Stimulated activated CD4-positive, alpha-beta T cell treated with anti-CD3 and anti-CD28 coated beads, Interleukin-4, amount 100 ng/mL, for 48 hours (primary cell): ENCODE measurements at regions not wholly inside any gene's neighbourhood (a gene's known extent, or its start where the extent isn't known, plus 50 kb on each side); places are given as distances from the start of the nearest gene placed in this dataset.

Experiments
- DNase-seq, 2 donors: peaks; one replicate each; pipeline ENCODE4 v3.0.0-alpha.2; 2020; ENCODE audit warnings: low read depth in 2 of 2

- no peak for DNase-seq
Observed at GRCh38 chr11:123304828-123305466, 109.9 kb upstream of the CLMP start.

GRCh38 chr11:123303924-123304323 is 108.9 kb upstream of the CLMP start:
- DNase-seq: no peak

DNA sequence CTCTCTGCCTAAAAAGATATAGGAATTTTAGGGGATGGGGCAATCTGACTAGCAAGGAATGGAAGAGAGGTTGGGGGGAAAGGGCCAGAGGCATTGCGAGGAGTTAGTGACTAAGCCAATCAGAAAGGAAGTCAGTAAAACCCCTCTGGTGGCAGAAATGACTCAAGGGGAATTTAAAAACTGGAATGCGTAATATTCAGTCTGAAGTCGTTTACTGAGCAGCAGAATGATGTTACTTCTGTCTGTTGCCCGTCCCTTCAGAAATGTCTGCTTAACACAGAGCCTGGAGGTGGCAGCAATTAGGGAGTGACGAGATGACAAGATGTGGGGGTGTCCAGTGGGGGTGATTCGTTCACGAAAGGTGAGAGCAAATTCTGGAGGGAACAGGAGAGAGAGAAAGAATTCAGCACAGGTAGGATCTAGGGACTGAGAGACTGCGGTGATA is 107.7 kb upstream of the CLMP start:
- DNase-seq: peak in 1 of 2 donors; percentile 23

DNA sequence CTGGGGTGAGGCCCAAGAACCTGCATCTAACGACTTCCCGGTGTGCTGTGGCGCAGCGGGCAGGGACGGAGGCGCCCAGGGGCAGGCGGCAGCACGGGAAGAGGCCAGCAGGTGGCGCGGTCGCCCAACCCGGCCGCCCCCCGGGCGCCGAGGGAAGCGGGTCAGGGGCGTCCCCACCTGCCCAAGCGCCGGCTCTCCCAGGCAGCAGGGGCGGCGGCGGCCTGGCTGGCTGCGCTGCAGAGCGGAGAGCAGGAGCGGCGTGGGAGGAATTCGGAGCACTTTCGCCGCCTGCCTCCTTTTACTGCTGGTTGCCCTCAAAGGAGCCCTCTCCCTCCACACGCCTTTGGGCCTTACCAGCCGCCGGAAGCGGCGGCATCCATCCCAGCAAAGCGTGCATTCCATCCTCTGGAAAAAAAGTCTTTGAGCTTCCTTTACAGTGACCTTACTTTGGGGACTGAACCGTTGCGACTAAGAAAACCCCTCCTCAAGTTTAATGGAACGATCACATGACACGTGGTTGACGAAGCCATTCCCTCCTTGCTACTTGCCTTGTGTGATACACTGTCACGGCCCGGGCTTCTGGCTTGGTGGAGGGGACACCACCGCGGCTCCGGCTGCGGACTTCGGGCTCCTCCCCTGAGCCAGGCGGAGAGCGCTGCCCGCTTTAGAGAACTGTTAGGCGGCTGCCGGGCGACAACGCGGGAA is 106.8 kb upstream of the CLMP start:
- peak; percentile 68 to 69 for DNase-seq

DNA sequence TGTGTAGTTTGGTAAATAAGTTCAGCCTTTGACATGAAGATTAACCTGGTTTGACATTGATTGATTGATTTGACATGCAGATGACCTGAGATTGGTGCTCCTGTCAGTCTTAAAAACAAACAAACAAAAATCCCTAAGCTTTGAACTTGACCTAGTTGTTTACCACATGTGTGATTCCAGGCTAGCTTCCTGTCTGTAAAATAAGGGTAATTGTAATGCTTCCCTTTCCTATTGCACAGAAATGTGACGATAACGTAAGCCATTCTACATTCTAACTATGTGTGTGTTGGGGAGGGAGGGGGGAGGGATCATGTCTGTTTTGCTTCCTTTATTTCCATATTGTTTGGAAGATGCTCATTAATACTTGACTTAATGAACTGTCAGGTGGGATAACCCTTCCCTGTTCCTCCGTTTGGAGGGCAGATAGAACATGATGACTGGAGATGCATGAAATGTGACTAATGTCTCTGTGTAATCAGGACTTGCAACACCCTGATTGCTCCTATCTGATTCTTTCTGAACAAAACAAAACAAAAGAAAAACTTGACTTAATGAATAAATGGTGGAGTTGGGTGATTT is 106.1 kb upstream of the CLMP start:
- DNase-seq: no peak

DNA sequence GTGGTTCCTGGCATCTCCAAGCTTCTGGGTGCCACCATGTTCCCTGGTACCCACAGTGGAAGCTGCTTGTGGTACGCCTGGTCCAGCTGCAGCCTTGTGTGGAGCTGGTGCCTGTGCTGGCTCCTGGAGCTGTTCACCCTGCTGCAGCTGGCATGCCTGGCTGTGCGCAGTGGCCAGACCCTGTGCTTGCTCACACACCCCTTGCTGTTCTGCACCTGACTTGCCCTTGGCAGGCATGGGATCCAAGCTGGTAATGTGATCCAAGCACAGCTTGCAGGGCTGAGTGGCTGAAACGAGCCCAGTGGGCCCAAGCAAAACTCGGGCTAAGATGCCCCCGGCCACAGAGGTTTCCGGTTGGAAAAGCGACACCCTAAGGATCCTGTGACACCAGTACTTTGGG is 104.7 kb upstream of the CLMP start:
- DNase-seq: no peak

GRCh38 chr11:123298488-123299447 is 103.7 kb upstream of the CLMP start:
- no peak for DNase-seq

- DNase-seq: no peak
Observed at GRCh38 chr11:123292647-123293046, 97.6 kb upstream of the CLMP start.

DNA sequence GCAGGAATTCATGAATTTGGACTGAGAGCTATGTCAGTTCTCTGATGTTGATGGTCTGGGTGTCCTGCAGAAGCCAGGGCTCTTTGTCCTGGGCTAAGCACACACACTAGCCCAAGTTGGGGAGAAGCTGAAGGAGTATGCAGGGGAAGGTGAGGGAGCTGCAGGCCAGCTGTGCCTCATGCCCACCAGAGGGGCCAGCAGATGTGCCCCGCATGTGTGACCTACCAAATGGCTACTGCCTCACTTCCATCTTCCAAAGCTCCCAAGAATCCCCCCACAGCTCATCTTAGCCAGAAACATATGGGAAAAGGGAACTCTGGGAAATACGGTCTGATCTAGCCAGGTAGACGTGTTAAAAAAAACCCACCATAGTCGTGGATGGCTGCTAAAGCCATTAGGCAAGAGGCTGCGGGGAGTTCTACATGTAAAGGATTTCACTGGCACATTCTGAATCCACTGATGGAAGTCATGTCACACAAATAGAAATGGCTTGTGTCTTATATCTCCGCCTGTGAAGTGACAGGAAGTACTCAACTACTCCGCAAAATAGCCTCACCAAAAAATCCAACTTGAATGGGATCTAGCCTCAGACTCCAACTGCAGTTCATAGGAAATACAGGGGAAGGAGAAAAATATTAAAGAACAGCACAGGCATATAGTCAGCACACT is 96.3 kb upstream of the CLMP start:
- DNase-seq: no peak

DNA sequence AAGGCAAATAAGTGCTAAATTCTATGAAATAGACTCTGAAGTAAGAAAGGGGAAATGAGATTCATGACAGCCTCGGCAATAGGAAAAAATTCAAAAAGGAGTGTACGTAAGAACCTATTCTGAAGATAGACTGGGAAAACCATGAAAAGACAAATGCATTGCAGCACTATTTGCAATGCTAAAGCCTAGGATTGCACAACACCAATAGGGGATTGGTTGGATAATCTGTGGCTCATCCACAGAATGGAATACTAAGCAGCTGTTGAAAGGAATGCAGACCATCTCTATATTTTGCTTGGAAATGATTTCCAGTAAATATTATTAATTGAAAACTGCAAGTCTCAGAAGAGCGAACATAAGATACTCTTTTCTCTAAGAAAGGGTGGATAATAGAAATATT is 91.7 kb upstream of the CLMP start:
- no peak for DNase-seq

DNA sequence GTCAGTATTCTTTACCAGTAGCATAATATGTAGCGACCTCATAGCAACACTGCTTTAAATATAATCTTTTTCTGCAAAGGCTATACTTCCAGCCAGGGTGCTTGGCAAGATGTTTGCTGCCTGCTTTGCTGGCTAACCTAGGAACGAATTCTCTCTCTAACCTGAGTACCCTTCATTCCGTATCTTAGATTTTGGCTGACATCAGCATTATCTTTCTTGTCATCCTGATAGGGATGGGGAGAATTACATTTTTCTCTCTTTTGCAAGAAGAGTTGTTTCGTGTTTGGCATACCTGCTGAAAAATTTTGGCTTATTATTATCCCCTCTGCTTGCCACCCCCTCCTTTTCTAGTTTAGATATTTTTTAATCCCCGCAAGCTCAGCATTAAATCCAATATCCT is 91.2 kb upstream of the CLMP start:
- DNase-seq: no peak

- DNase-seq: no peak
Observed at GRCh38 chr11:123284454-123284853, 89.4 kb upstream of the CLMP start.

- no peak for DNase-seq
Observed at GRCh38 chr11:123282597-123282996, 87.5 kb upstream of the CLMP start.

DNA sequence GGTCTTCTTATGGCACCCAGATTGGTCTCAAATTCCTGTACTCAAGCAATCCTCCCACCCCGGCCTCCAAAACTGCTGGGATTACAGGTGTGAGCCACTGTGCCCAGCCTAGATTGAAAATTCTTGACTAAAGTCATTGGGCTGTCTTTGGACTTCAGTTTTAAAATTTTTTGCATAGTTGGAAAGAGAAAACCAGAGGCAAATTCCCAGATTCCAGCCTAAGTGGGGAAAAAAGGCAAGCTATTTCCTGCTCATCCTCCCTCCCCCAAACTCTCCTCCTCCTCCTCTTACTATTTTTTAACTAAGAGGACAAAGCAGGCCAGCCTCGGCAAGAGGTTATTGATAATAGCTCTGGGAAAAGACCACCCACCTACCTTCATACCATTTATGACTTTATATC is 78.6 kb upstream of the CLMP start:
- no peak for DNase-seq

GRCh38 chr11:123272565-123272964 is 77.5 kb upstream of the CLMP start:
- DNase-seq: no peak

DNA sequence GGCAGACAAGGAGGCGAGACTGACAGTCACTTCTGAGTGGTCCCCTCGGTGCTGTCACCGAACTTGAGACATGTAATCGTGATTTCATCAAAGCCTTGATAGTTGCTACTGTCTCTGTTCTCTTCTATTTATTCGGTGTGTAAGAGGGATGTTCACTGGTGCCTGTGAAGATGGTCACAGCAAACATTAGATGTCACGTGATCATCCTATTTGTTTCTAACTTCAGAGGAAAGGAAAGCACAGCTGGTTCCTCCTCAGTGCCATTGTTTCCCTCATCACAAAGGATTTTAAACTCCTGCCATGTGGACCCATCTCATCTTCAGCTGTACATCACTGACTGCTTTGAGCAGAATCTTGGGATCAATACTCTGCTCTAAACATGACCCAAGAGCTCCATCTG is 73.1 kb upstream of the CLMP start:
- no peak for DNase-seq

DNA sequence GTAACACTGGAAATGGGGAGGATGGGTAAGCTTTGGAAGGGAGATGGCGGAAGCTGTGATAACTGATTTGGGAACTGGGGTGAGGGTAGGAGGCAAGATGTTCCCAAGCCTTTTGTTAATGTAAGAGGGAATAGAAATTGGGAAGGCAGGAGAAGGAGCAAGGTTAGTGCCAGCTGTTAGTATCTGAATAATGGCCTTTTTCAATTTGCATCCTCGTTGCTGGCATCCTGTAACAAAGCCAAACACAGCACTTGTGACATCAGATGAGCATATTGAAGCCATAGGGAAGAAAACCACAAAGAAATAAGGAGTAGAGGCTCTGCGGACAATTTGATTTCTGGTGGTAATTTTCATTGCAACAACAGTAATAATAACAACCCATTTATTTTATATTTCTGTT is 70.9 kb upstream of the CLMP start:
- no peak for DNase-seq

- no peak for DNase-seq
Observed at GRCh38 chr11:123264431-123264780, 69.4 kb upstream of the CLMP start.

DNA sequence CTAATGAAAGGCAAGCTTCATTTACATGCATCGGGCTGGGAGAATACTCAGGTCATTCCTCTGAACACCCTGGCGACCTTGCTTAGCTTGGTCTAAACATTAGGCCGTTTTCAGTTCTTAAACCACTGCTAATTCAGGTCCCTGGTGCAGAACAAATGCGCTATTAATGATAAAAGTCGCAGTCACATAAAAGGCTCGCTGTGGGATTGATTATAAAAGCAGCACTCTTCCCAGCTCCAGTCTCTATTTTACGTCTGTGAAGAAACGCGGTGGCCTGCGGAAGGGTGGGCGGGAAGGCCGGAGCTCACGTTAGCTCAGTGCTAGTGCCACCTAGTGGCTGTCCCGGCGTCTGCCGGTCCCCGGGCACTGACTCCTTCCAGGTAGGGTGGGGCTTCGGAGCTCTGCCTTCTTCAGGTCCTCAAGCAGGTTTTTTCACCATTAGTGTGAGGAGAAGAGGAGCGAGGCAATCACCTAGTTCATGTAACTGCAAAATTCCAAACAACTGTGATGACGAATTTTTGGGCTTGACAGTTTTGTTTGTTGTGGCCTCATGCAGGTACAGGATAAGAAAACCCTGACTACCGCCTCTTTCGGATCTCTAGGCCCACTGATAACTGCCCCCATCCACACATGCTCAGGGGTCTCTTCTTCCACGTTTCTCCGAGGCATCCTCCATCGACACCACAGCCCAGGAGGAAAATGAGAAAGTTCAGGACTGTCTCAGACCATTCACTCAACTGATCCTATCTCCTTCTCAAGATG is 66.5 kb upstream of the CLMP start:
- peak; percentile 72 for DNase-seq

DNA sequence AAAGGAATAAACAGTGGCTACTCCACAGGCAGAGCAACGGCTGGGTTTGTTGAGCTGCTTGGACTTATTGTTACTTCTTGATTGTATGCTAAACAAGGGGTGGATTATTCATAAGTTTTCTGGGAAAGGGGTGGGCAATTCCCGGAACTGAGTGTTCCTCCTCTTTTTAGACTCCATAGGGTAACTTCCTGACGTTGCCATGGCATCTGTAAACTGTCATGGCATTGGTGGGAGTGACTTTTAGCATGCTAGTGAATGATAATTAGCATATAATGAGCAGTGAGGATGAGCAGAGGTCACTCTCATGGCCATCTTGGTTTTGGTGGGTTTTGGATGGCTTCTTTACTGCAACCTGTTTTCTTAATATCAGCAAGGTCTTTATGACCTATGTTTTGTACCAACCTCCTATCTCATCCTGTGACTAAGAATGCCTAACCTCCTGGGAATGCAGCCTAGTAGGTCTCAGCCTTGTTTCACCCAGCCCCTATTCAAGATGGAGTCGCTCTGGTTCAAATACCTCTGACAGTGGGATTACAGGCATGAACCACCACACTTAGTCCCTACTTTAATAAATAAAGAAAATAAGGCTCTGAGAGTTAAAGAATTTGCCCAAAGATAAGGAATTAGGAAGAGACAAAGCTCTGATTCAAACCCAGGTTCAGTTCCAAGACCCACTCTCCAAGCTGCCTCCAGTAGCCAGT is 65.6 kb upstream of the CLMP start:
- no peak for DNase-seq
